PC-9 (cell line): ENCODE measurements at regions not wholly inside any gene's neighbourhood (a gene's known extent, or its start where the extent isn't known, plus 50 kb on each side); places are given as distances from the start of the nearest gene placed in this dataset.

Source experiments
- BruUV-seq: library from RNA; stranded (reverse); fragments of 400-500 nt; replicated peaks from 2 replicates; lab custom pipeline; 2021; lab: Mats Ljungman, UMichigan
- CTCF ChIA-PET: fragments of 300-600 bp; sonication (Branson Sonifier 250); formaldehyde crosslinking; loops from one replicate; lab custom pipeline; 2022; ENCODE audit warnings: antibody characterized with exemption; lab: Charles Lee
- POLR2A ChIA-PET: fragments of 300-600 bp; sonication (Branson Sonifier 250); formaldehyde crosslinking; loops from one replicate; lab custom pipeline; 2022; ENCODE audit warnings: antibody characterized with exemption; ENCODE audit not compliant: unreplicated experiment; lab: Charles Lee
- DNase-seq, 2 experiments: peaks; one replicate each; pipeline versions ENCODE4 v3.0.0 to v3.0.0-alpha.2; 2015 to 2022; ENCODE audit warnings: mixed read lengths in 1 of 2
- H2AFZ ChIP-seq: fragments of 200-600 bp; sonication (generic); 2 replicates; pipeline ENCODE4 v1.8.1; 2017; ENCODE audit warnings: antibody characterized with exemption
- H3F3A ChIP-seq: fragments of 200-600 bp; sonication (generic); 2 replicates; pipeline ENCODE4 v1.8.1; 2017; ENCODE audit warnings: antibody characterized with exemption, mild to moderate bottlenecking, low read depth; ENCODE audit not compliant: insufficient read depth
- H3K27ac ChIP-seq: fragments of 200-600 bp; sonication (generic); 2 replicates; pipeline ENCODE4 v1.6.1; 2016; ENCODE audit warnings: mixed run types
- H3K27me3 ChIP-seq: fragments of 200-600 bp; sonication (generic); 2 replicates; pipeline ENCODE4 v1.6.1; 2016; ENCODE audit warnings: low read depth, mixed run types; ENCODE audit not compliant: insufficient read depth
- H3K36me3 ChIP-seq: fragments of 200-600 bp; sonication (generic); 2 replicates; pipeline ENCODE4 v1.6.1; 2016; ENCODE audit warnings: low read depth, mixed run types
- H3K4me1 ChIP-seq: fragments of 200-600 bp; sonication (generic); replicated peaks from 2 replicates; pipeline ENCODE4 v1.6.1; 2016; ENCODE audit warnings: mixed run types; ENCODE audit not compliant: insufficient read depth
- H3K4me2 ChIP-seq: fragments of 200-600 bp; sonication (generic); 2 replicates; pipeline ENCODE4 v1.6.1; 2017; ENCODE audit warnings: mixed run types
- H3K4me3 ChIP-seq: fragments of 200-600 bp; sonication (generic); 2 replicates; pipeline ENCODE4 v1.6.1; 2016; ENCODE audit warnings: mixed run types
- H3K79me2 ChIP-seq: fragments of 200-600 bp; sonication (generic); 2 replicates; pipeline ENCODE4 v1.6.1; 2017; ENCODE audit warnings: low read depth, mixed run types
- H3K9me2 ChIP-seq: fragments of 200-600 bp; sonication (generic); 2 replicates; pipeline ENCODE4 v1.8.1; 2017; ENCODE audit warnings: mild to moderate bottlenecking; ENCODE audit not compliant: insufficient read depth
- H3K9me3 ChIP-seq: fragments of 200-600 bp; sonication (generic); 2 replicates; pipeline ENCODE4 v1.8.1; 2016; ENCODE audit warnings: low read depth; ENCODE audit not compliant: insufficient read depth
- H4K20me1 ChIP-seq: fragments of 200-600 bp; sonication (generic); 2 replicates; pipeline ENCODE4 v1.8.1; 2017; ENCODE audit not compliant: insufficient read depth
- EZH2 ChIP-seq: fragments of 200-600 bp; sonication (generic); IDR thresholded peaks from 2 replicates; pipeline ENCODE4 v1.8.0; 2017; ENCODE audit warnings: antibody characterized with exemption, low read depth
- intact Hi-C: fragments of 100-400 bp; cut with micrococcal nuclease; formaldehyde crosslinking; loops from one replicate; pipeline ENCODE4 v1.10.0; 2022; ENCODE audit not compliant: unreplicated experiment
- TF ChIP-seq, protein P1 (sequence below): fragments of 200-600 bp; sonication (generic); conservative IDR thresholded peaks from 2 replicates; pipeline ENCODE4 v1.6.1; 2017; ENCODE audit warnings: mixed run types, antibody characterized with exemption, mild to moderate bottlenecking, moderate library complexity

DNA sequence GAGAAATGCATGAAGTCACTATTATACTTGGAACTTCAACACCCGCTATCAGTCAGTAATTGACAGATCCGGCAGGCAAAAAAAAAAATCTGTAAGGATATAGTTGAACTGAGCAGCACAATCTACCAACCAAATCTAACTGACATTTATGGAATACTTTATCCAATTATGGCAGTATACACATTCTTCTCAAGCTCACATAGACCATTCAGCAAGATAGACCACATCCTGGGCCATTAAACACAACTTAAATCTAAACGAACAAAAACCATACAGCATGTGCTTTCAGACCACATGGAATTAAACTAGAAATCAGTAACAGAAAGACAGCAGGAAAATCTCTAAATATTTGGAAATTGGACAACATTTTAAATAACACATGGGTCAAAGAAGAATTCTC, 112.7 kb downstream of the MPP7 start:
- CTCF ChIA-PET: no interaction called here
- BruUV-seq: no TSS peak

DNA sequence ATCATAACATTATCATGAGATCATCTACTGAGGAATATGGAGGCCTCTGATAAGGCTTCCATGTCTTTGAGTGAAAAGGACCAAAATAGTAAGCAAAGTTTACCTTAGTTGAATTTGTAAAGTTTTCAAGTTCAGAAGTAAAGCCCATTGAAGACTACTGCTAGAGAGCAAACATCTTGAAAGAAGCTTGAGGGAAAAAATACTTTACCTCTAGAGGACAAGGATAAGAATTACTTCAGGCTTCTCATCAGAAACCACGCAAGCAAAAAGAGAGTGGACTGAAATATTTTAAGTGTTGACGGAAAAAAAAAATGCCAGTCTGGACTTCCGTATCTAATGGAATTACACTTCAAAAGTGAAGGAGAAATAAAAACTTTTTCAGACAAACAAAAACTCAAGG, 114.3 kb downstream of the MPP7 start:
- CTCF ChIA-PET: no interaction called here
- POLR2A ChIA-PET: no interaction called here
- no TSS peak for BruUV-seq
- no peaks in the 10 kb centered on the region for H3K9me3 ChIP-seq
- intact Hi-C loops: no loop called here
- H3K36me3 ChIP-seq: no peaks in the 10 kb centered on the region
- no peak overlapping the region for H2AFZ ChIP-seq
- H3K4me3 ChIP-seq: no peak overlapping the region
- H3K79me2 ChIP-seq: no peaks in the 10 kb centered on the region
- no peaks in the 10 kb centered on the region for H3K27me3 ChIP-seq
- H4K20me1 ChIP-seq: no peaks in the 10 kb centered on the region
- H3K27ac ChIP-seq: no peak overlapping the region
- H3K9me2 ChIP-seq: no peaks in the 10 kb centered on the region
- no peaks in the 10 kb centered on the region for H3F3A ChIP-seq
- no peak overlapping the region for H3K4me2 ChIP-seq
- DNase-seq: no peak
- H3K4me1 ChIP-seq: no peaks in the 10 kb centered on the region
- TF ChIP-seq EZH2: no peak
- TF ChIP-seq, protein P1, sequence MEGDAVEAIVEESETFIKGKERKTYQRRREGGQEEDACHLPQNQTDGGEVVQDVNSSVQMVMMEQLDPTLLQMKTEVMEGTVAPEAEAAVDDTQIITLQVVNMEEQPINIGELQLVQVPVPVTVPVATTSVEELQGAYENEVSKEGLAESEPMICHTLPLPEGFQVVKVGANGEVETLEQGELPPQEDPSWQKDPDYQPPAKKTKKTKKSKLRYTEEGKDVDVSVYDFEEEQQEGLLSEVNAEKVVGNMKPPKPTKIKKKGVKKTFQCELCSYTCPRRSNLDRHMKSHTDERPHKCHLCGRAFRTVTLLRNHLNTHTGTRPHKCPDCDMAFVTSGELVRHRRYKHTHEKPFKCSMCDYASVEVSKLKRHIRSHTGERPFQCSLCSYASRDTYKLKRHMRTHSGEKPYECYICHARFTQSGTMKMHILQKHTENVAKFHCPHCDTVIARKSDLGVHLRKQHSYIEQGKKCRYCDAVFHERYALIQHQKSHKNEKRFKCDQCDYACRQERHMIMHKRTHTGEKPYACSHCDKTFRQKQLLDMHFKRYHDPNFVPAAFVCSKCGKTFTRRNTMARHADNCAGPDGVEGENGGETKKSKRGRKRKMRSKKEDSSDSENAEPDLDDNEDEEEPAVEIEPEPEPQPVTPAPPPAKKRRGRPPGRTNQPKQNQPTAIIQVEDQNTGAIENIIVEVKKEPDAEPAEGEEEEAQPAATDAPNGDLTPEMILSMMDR: no peak

More for the DNA sequence above, 112.7 kb downstream of the MPP7 start:
- Histone ChIP-seq H3K27me3 (no peaks in the 10 kb centered on the region), H3K36me3 (no peaks in the 10 kb centered on the region), H3F3A (no peaks in the 10 kb centered on the region), H2AFZ (no peak overlapping the region), H3K9me3 (no peaks in the 10 kb centered on the region), H3K9me2 (no peaks in the 10 kb centered on the region), H4K20me1 (no peaks in the 10 kb centered on the region), H3K27ac (no peak overlapping the region), H3K79me2 (no peaks in the 10 kb centered on the region), H3K4me3 (no peak overlapping the region), H3K4me1 (no peaks in the 10 kb centered on the region), H3K4me2 (no peak overlapping the region)
- DNase-seq: no peak
- POLR2A ChIA-PET: no interaction called here
- intact Hi-C loops: no loop called here
- no peak for TF ChIP-seq EZH2
- TF ChIP-seq, protein P1: no peak

- no peak for DNase-seq
- Histone ChIP-seq H3K4me3 (no peak overlapping the region), H3F3A (no peaks in the 10 kb centered on the region), H3K9me2 (no peaks in the 10 kb centered on the region), H3K36me3 (no peaks in the 10 kb centered on the region), H3K4me2 (no peak overlapping the region), H2AFZ (no peak overlapping the region), H3K4me1 (no peaks in the 10 kb centered on the region), H3K27me3 (no peaks in the 10 kb centered on the region), H4K20me1 (no peaks in the 10 kb centered on the region), H3K27ac (no peak overlapping the region), H3K9me3 (no peaks in the 10 kb centered on the region), H3K79me2 (no peaks in the 10 kb centered on the region)
- BruUV-seq: no TSS peak
- ChIA-PET POLR2A (no interaction called here), CTCF (no interaction called here)
- TF ChIP-seq, protein P1: no peak
- no peak for TF ChIP-seq EZH2
- intact Hi-C loops: no loop called here
Observed at GRCh38 chr10:28186887-28187578, 115.8 kb downstream of the MPP7 start.
